ENCODE measurements at regions not wholly inside any gene's neighbourhood (a gene's known extent, or its start where the extent isn't known, plus 50 kb on each side); places are given as distances from the start of the nearest gene placed in this dataset.

GRCh38 chr7:118777308-118777707, 552.8 kb downstream of the ANKRD7 start:
- H3K36me3 ChIP-seq (ENCODE audit: insufficient read depth, low read length): no peaks in the 10 kb centered on the region
- H3K4me1 ChIP-seq (ENCODE audit: insufficient read depth, low read length): peaks cover 8% of the 10 kb centered on the region; the same call in 1 of the 2 replicates
- H3K9ac ChIP-seq (ENCODE audit: low read depth, low read length): no peak overlapping the region
- H3K9me3 ChIP-seq (ENCODE audit: control insufficient read depth, insufficient read depth, low read length): no peaks in the 10 kb centered on the region

GRCh38 chr7:118792682-118793081, 568.2 kb downstream of the ANKRD7 start:
- Histone ChIP-seq H3K9ac (ENCODE audit: low read depth, low read length) (no peak overlapping the region), H3K36me3 (ENCODE audit: insufficient read depth, low read length) (no peaks in the 10 kb centered on the region), H3K9me3 (ENCODE audit: control insufficient read depth, insufficient read depth, low read length) (no peaks in the 10 kb centered on the region), H3K4me1 (ENCODE audit: insufficient read depth, low read length) (0 out of 2 replicates have a peak, but pooled peaks cover 5% of the 10 kb centered on the region)

GRCh38 chr7:118793582-118793981, 569.1 kb downstream of the ANKRD7 start:
- Histone ChIP-seq H3K4me1 (ENCODE audit: insufficient read depth, low read length) (no peaks in the 10 kb centered on the region), H3K9me3 (ENCODE audit: control insufficient read depth, insufficient read depth, low read length) (no peaks in the 10 kb centered on the region), H3K36me3 (ENCODE audit: insufficient read depth, low read length) (no peaks in the 10 kb centered on the region), H3K9ac (ENCODE audit: low read depth, low read length) (no peak overlapping the region)

GRCh38 chr7:118794419-118794818, 569.9 kb downstream of the ANKRD7 start:
- H3K9ac ChIP-seq (ENCODE audit: low read depth, low read length): no peak overlapping the region
- H3K4me1 ChIP-seq (ENCODE audit: insufficient read depth, low read length): no peaks in the 10 kb centered on the region
- no peaks in the 10 kb centered on the region for H3K9me3 ChIP-seq (ENCODE audit: control insufficient read depth, insufficient read depth, low read length)
- no peaks in the 10 kb centered on the region for H3K36me3 ChIP-seq (ENCODE audit: insufficient read depth, low read length)

GRCh38 chr7:118801366-118801765, 576.9 kb downstream of the ANKRD7 start:
- H3K9ac ChIP-seq (ENCODE audit: low read depth, low read length): no peak overlapping the region
- no peaks in the 10 kb centered on the region for H3K4me1 ChIP-seq (ENCODE audit: insufficient read depth, low read length)
- no peaks in the 10 kb centered on the region for H3K9me3 ChIP-seq (ENCODE audit: control insufficient read depth, insufficient read depth, low read length)
- H3K36me3 ChIP-seq (ENCODE audit: insufficient read depth, low read length): no peaks in the 10 kb centered on the region

- Histone ChIP-seq H3K9ac (ENCODE audit: low read depth, low read length) (no peak overlapping the region), H3K9me3 (ENCODE audit: control insufficient read depth, insufficient read depth, low read length) (no peaks in the 10 kb centered on the region), H3K36me3 (ENCODE audit: insufficient read depth, low read length) (no peaks in the 10 kb centered on the region), H3K4me1 (ENCODE audit: insufficient read depth, low read length) (no peaks in the 10 kb centered on the region)
Measured at GRCh38 chr7:118802726-118803125, 578.2 kb downstream of the ANKRD7 start.

GRCh38 chr7:118826246-118826645, 601.7 kb downstream of the ANKRD7 start:
- Histone ChIP-seq H3K9me3 (ENCODE audit: control insufficient read depth, insufficient read depth, low read length) (no peaks in the 10 kb centered on the region), H3K9ac (ENCODE audit: low read depth, low read length) (no peak overlapping the region), H3K4me1 (ENCODE audit: insufficient read depth, low read length) (no peaks in the 10 kb centered on the region), H3K36me3 (ENCODE audit: insufficient read depth, low read length) (no peaks in the 10 kb centered on the region)

GRCh38 chr7:118836933-118837332, 612.4 kb downstream of the ANKRD7 start:
- Histone ChIP-seq H3K4me1 (ENCODE audit: insufficient read depth, low read length) (no peaks in the 10 kb centered on the region), H3K9me3 (ENCODE audit: control insufficient read depth, insufficient read depth, low read length) (no peaks in the 10 kb centered on the region), H3K9ac (ENCODE audit: low read depth, low read length) (no peak overlapping the region), H3K36me3 (ENCODE audit: insufficient read depth, low read length) (no peaks in the 10 kb centered on the region)

GRCh38 chr7:118839515-118839914, 615.0 kb downstream of the ANKRD7 start:
- H3K9me3 ChIP-seq (ENCODE audit: control insufficient read depth, insufficient read depth, low read length): no peaks in the 10 kb centered on the region
- H3K36me3 ChIP-seq (ENCODE audit: insufficient read depth, low read length): no peaks in the 10 kb centered on the region
- no peak overlapping the region for H3K9ac ChIP-seq (ENCODE audit: low read depth, low read length)
- H3K4me1 ChIP-seq (ENCODE audit: insufficient read depth, low read length): no peaks in the 10 kb centered on the region

- Histone ChIP-seq H3K9ac (ENCODE audit: low read depth, low read length) (no peak overlapping the region), H3K36me3 (ENCODE audit: insufficient read depth, low read length) (no peaks in the 10 kb centered on the region), H3K9me3 (ENCODE audit: control insufficient read depth, insufficient read depth, low read length) (no peaks in the 10 kb centered on the region)
Measured at GRCh38 chr7:118843456-118843855, 619.0 kb downstream of the ANKRD7 start.

GRCh38 chr7:118844748-118845147, 620.2 kb downstream of the ANKRD7 start:
- H3K4me1 ChIP-seq (ENCODE audit: insufficient read depth, low read length): no peaks in the 10 kb centered on the region
- H3K9ac ChIP-seq (ENCODE audit: low read depth, low read length): no peak overlapping the region
- no peaks in the 10 kb centered on the region for H3K36me3 ChIP-seq (ENCODE audit: insufficient read depth, low read length)
- no peaks in the 10 kb centered on the region for H3K9me3 ChIP-seq (ENCODE audit: control insufficient read depth, insufficient read depth, low read length)

More at GRCh38 chr7:118843456-118843855, 619.0 kb downstream of the ANKRD7 start:
- no peaks in the 10 kb centered on the region for H3K4me1 ChIP-seq (ENCODE audit: insufficient read depth, low read length)

GRCh38 chr7:118845791-118846190, 621.3 kb downstream of the ANKRD7 start:
- no peaks in the 10 kb centered on the region for H3K9me3 ChIP-seq (ENCODE audit: control insufficient read depth, insufficient read depth, low read length)
- no peak overlapping the region for H3K9ac ChIP-seq (ENCODE audit: low read depth, low read length)
- H3K36me3 ChIP-seq (ENCODE audit: insufficient read depth, low read length): no peaks in the 10 kb centered on the region
- no peaks in the 10 kb centered on the region for H3K4me1 ChIP-seq (ENCODE audit: insufficient read depth, low read length)

- Histone ChIP-seq H3K36me3 (ENCODE audit: insufficient read depth, low read length) (no peaks in the 10 kb centered on the region), H3K9ac (ENCODE audit: low read depth, low read length) (no peak overlapping the region), H3K9me3 (ENCODE audit: control insufficient read depth, insufficient read depth, low read length) (no peaks in the 10 kb centered on the region), H3K4me1 (ENCODE audit: insufficient read depth, low read length) (no peaks in the 10 kb centered on the region)
Measured at GRCh38 chr7:118846977-118847376, 622.5 kb downstream of the ANKRD7 start.

GRCh38 chr7:118855290-118855689, 630.8 kb downstream of the ANKRD7 start:
- H3K9ac ChIP-seq (ENCODE audit: low read depth, low read length): no peak overlapping the region

GRCh38 chr7:118858651-118859149, 634.2 kb downstream of the ANKRD7 start:
- no peaks in the 10 kb centered on the region for H3K36me3 ChIP-seq (ENCODE audit: insufficient read depth, low read length)
- H3K9me3 ChIP-seq (ENCODE audit: control insufficient read depth, insufficient read depth, low read length): no peaks in the 10 kb centered on the region
- H3K9ac ChIP-seq (ENCODE audit: low read depth, low read length): no peak overlapping the region
- H3K4me1 ChIP-seq (ENCODE audit: insufficient read depth, low read length): no peaks in the 10 kb centered on the region

More at GRCh38 chr7:118855290-118855689, 630.8 kb downstream of the ANKRD7 start:
- no peaks in the 10 kb centered on the region for H3K36me3 ChIP-seq (ENCODE audit: insufficient read depth, low read length)
- no peaks in the 10 kb centered on the region for H3K9me3 ChIP-seq (ENCODE audit: control insufficient read depth, insufficient read depth, low read length)
- H3K4me1 ChIP-seq (ENCODE audit: insufficient read depth, low read length): no peaks in the 10 kb centered on the region

- Histone ChIP-seq H3K36me3 (ENCODE audit: insufficient read depth, low read length) (no peaks in the 10 kb centered on the region), H3K4me1 (ENCODE audit: insufficient read depth, low read length) (no peaks in the 10 kb centered on the region), H3K9me3 (ENCODE audit: control insufficient read depth, insufficient read depth, low read length) (no peaks in the 10 kb centered on the region), H3K9ac (ENCODE audit: low read depth, low read length) (no peak overlapping the region)
Measured at GRCh38 chr7:118861581-118861980, 637.1 kb downstream of the ANKRD7 start.
